Calu3 (cell line): ENCODE measurements at regions not wholly inside any gene's neighbourhood (a gene's known extent, or its start where the extent isn't known, plus 50 kb on each side); places are given as distances from the start of the nearest gene placed in this dataset.

Experiments
- BruUV-seq: library from RNA; stranded (reverse); fragments of 400-500 nt; replicated peaks from 2 replicates; lab custom pipeline; 2021; lab: Mats Ljungman, UMichigan
- CTCF ChIA-PET: fragments of 300-600 bp; sonication (Branson Sonifier 250); formaldehyde crosslinking; loops from one replicate; lab custom pipeline; 2022; ENCODE audit warnings: antibody characterized with exemption; lab: Charles Lee
- DNase-seq: peaks from one replicate; pipeline ENCODE4 v3.0.0; 2022
- H3K27ac Mint-ChIP-seq: one replicate; pipeline ENCODE4 v1.8.0; 2022; ENCODE audit warnings: mixed read lengths; ENCODE audit not compliant: unreplicated experiment
- H3K27me3 Mint-ChIP-seq: one replicate; pipeline ENCODE4 v1.8.0; 2022; ENCODE audit warnings: mixed read lengths; ENCODE audit not compliant: unreplicated experiment
- H3K36me3 Mint-ChIP-seq: one replicate; pipeline ENCODE4 v1.8.0; 2022; ENCODE audit warnings: mild to moderate bottlenecking, moderate library complexity, mixed read lengths; ENCODE audit not compliant: insufficient read depth, unreplicated experiment
- H3K4me1 Mint-ChIP-seq: one replicate; pipeline ENCODE4 v1.8.0; 2022; ENCODE audit warnings: mild to moderate bottlenecking, low read depth, mixed read lengths; ENCODE audit not compliant: unreplicated experiment
- H3K4me3 Mint-ChIP-seq: one replicate; pipeline ENCODE4 v1.8.0; 2022; ENCODE audit warnings: mild to moderate bottlenecking, low read depth, moderate library complexity, mixed read lengths; ENCODE audit not compliant: unreplicated experiment
- H3K9me3 Mint-ChIP-seq: one replicate; pipeline ENCODE4 v1.8.0; 2022; ENCODE audit warnings: low read depth, mixed read lengths; ENCODE audit not compliant: unreplicated experiment
- intact Hi-C: fragments of 100-400 bp; cut with micrococcal nuclease; formaldehyde crosslinking; loops from one replicate; pipeline ENCODE4 v1.10.0; 2022; ENCODE audit not compliant: unreplicated experiment
- TF ChIP-seq, protein P1 (sequence below): fragments of 200-600 bp; IDR thresholded peaks from one replicate; pipeline ENCODE4 v1.8.0; 2022; ENCODE audit warnings: antibody characterized with exemption; ENCODE audit not compliant: unreplicated experiment

GRCh38 chr4:186936496-186937375 is 213.1 kb upstream of the FAT1 start:
- Mint-ChIP-seq H3K27ac (peak overlapping the region; percentile 97), H3K4me3 (peak overlapping the region; percentile 59), H3K9me3 (peaks cover 6% of the 10 kb centered on the region), H3K27me3 (no peaks in the 10 kb centered on the region), H3K4me1 (peaks cover 47% of the 10 kb centered on the region), H3K36me3 (no peaks in the 10 kb centered on the region)
- intact Hi-C loops: loop anchor here (1.0 to 2.0 kb wide), 3 partner anchors 92 to 210 kb away; no protein-coding TSS in a partner anchor
- CTCF ChIA-PET: interaction anchor here (0.8 to 1.2 kb wide), 3 partner anchors 34 to 213 kb away, joined by 3 to 7 read pairs (median 3); partner anchors contain the start of gene FAT1
- peak; percentile 22 for DNase-seq
- TF ChIP-seq, protein P1, sequence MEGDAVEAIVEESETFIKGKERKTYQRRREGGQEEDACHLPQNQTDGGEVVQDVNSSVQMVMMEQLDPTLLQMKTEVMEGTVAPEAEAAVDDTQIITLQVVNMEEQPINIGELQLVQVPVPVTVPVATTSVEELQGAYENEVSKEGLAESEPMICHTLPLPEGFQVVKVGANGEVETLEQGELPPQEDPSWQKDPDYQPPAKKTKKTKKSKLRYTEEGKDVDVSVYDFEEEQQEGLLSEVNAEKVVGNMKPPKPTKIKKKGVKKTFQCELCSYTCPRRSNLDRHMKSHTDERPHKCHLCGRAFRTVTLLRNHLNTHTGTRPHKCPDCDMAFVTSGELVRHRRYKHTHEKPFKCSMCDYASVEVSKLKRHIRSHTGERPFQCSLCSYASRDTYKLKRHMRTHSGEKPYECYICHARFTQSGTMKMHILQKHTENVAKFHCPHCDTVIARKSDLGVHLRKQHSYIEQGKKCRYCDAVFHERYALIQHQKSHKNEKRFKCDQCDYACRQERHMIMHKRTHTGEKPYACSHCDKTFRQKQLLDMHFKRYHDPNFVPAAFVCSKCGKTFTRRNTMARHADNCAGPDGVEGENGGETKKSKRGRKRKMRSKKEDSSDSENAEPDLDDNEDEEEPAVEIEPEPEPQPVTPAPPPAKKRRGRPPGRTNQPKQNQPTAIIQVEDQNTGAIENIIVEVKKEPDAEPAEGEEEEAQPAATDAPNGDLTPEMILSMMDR: no peak
- no TSS peak for BruUV-seq

DNA sequence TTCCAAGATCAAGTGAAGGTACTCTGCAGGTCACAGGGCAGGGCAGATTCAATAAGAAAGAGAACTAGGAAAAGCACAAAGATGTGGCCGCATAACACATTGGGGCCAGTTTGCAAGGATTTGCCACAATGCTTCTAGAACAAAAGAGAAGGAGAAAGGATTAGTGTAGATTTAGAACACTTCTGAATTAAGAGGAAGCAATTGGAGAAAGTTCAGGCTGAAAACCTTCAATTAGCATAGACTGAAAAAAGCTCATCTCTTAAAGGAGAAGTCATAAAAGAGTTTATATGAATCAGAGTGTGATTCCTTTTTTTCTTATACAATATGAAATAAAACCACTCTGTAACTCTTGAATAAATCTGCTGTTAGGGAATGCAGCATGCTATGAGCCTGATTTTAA is 215.6 kb upstream of the FAT1 start:
- TF ChIP-seq, protein P1: no peak
- H3K9me3 Mint-ChIP-seq: peaks cover 6% of the 10 kb centered on the region
- CTCF ChIA-PET: no interaction called here
- no peaks in the 10 kb centered on the region for H3K36me3 Mint-ChIP-seq
- H3K27ac Mint-ChIP-seq: no peak overlapping the region
- no peak for DNase-seq
- peaks cover 31% of the 10 kb centered on the region for H3K4me1 Mint-ChIP-seq
- H3K4me3 Mint-ChIP-seq: no peak overlapping the region
- H3K27me3 Mint-ChIP-seq: no peaks in the 10 kb centered on the region
- intact Hi-C loops: no loop called here
- no TSS peak for BruUV-seq

- peaks cover 6% of the 10 kb centered on the region for H3K9me3 Mint-ChIP-seq
- TF ChIP-seq, protein P1: no peak
- no TSS peak for BruUV-seq
- H3K36me3 Mint-ChIP-seq: no peaks in the 10 kb centered on the region
- peaks cover 27% of the 10 kb centered on the region for H3K4me1 Mint-ChIP-seq
- DNase-seq: no peak
- H3K4me3 Mint-ChIP-seq: no peak overlapping the region
- CTCF ChIA-PET: no interaction called here
- H3K27me3 Mint-ChIP-seq: no peaks in the 10 kb centered on the region
- no peak overlapping the region for H3K27ac Mint-ChIP-seq
- intact Hi-C loops: loop anchor here (10.0 kb wide), 1 partner anchor 665 kb away; no protein-coding TSS in a partner anchor
These were observed 216.1 kb upstream of the FAT1 start for GRCh38 chr4:186939766-186940165.

DNA sequence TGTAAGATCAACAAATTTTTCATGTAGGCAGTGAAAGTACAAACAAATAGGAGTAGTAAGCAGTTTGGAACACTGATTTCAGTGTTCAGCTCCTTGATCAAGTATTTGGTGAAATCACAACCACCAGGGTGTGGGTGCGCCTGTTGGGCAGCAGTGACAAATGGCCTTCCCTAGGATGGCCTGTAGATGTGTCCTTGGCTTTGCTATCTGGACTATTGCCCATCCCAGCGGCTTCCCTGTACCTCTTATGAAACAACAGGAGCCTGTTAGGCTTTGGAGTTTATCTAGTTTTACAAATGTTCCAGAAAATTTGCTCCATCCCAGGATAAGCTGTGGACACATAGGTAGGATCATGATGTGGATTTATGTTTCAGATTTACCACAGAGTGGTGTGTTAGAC is 216.8 kb upstream of the FAT1 start:
- Mint-ChIP-seq H3K9me3 (peaks cover 6% of the 10 kb centered on the region), H3K36me3 (no peaks in the 10 kb centered on the region), H3K27me3 (no peaks in the 10 kb centered on the region), H3K4me1 (peaks cover 31% of the 10 kb centered on the region), H3K4me3 (no peak overlapping the region), H3K27ac (no peak overlapping the region)
- intact Hi-C loops: loop anchor here (10.0 kb wide), 1 partner anchor 664 kb away; no protein-coding TSS in a partner anchor
- BruUV-seq: no TSS peak
- TF ChIP-seq, protein P1: no peak
- CTCF ChIA-PET: no interaction called here
- DNase-seq: no peak
